Hindlimb muscle (tissue), 1 donor: ENCODE measurements at regions not wholly inside any gene's neighbourhood (a gene's known extent, or its start where the extent isn't known, plus 50 kb on each side); places are given as distances from the start of the nearest gene placed in this dataset.

Source experiments
- DNase-seq: peaks from one replicate; pipeline ENCODE4 v3.0.0-alpha.2; 2013

DNA sequence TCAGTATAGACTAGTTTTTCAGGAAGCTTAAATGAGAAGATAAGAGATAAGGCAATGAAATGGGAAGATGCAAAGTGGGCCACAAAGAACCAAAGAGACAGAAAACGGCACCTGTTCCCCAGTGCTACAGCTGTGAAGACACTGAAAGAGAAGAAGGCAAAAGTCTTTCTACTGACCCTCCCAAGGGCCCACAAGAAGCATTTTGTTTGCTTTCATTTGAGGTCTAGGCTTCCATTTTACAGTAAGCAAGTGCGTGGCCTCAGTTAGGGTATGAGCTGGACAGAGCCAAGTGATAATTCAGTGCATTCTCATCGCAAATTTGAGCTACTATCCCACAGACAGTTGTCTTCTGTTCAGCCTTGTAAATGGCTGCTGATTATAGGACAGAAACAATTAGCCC, 53.4 kb upstream of the STK17B start:
- DNase-seq = no peak

DNA sequence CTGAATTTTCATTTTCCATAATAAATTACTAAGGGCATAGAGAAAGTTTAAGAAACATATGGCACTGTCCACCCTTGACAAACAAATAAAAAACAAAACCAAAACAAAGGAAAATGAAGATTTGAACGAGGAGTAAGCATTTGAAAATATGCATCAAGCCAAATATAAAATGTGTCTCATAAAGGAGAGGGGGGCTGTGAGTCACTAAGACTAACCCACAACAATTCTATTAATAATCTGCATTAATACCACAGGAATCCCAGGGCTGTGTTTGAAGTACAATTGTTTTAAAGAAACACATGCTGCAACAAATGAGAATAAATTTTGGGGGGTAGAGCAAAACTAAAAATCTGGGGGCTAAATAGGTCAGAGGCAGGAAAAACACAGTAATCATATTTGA, 53.8 kb upstream of the STK17B start:
- no peak for DNase-seq

DNA sequence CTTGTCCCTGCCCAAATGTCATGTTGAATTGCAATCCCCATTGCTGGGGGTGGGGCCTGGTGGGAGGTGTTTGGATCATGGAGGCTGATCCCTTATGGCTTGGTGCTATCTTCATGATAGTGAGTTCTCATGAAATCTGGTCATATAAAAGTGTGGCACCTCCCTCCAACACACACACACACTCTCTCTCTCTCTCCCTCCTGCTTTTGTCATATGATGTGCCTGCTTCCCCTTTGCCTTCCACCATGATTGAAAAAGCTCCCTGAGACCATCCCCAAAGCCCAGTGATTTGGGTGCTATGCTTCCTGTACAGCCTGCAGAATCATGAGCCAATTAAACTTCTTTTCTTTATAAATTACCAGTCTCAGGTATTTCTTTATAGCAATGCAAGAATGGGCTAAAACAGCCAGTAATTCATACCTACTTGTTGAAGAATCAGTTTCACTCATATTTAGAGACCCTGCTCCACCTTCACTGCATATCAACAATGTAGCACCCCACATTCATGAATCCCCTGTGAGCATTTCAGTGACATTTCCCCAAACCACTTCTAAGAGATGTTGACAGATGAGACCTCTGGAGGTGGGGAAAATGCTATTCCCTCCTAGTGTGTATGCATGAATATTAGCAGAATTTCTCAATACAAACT, 54.8 kb upstream of the STK17B start:
- no peak for DNase-seq

DNA sequence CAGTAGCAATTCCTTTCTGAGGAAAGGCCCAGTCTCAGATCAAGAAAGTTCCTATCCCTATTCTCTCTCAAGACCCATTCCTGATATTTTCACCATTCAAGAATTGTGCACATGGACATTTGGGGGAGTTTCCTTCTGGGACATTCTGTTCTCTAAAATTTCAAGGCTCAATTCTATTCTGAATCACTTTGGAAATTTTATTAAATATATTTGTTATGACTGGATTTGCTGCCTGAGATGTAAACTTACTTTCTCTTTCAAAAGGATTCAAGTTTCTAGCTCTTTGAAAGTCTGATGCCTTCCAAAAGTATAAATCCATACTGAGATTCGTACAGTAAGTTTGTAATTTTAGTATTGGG, 55.3 kb upstream of the STK17B start:
- DNase-seq = no peak

GRCh38 chr2:196229013-196229412, 57.6 kb upstream of the STK17B start:
- no peak for DNase-seq

- DNase-seq = no peak
Observed at GRCh38 chr2:196230061-196230854, 58.9 kb upstream of the STK17B start.

GRCh38 chr2:196233021-196233804, 61.8 kb upstream of the STK17B start:
- DNase-seq = peak; percentile 35

GRCh38 chr2:196233805-196234475, 62.6 kb upstream of the STK17B start:
- DNase-seq = no peak

DNA sequence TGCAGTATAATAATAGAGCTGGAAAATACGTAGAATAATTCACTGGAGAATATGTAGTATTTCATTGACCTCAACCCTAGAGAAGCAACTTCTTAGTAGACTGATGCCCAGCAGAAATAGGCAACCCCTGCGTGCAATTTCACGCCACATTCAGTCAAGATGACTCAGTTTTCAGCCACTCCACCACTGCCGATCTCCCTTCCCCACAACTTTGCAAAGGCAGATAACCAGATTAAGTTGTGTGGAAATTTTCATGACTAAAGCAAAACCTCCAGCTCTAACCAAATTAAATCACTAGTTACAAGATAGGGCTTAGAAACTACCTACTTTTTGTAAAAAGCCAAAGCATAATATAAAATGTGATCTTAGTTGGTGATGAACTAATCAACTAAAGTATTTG, 63.3 kb upstream of the STK17B start:
- DNase-seq = no peak

DNA sequence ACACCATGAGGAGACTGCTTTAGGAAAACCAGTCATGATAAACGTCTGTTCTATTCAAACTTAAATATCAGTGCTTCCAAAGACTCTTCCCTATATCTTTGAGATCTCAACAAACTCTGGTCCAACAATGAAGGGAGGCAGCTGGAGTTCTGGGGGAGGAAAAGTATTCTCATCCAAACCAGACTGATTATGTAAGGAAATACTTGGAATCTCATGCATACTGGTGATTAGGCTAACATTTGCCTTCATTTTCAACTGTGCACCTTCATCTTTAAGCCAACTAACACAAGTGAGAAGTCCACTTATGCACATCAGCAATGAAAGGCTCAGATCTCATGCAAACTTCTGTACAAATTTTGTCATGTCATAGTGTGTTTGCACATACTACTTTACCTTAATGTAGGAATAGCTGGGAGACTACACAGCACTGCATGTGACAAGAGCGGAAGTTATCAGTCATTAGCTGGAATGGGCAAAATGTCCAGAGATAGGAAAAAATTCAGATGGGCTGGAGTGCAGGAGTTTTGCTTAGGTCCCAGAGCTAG, 67.5 kb upstream of the STK17B start:
- DNase-seq = no peak

- DNase-seq = no peak
Observed at GRCh38 chr2:196239622-196240587, 68.5 kb upstream of the STK17B start.

DNA sequence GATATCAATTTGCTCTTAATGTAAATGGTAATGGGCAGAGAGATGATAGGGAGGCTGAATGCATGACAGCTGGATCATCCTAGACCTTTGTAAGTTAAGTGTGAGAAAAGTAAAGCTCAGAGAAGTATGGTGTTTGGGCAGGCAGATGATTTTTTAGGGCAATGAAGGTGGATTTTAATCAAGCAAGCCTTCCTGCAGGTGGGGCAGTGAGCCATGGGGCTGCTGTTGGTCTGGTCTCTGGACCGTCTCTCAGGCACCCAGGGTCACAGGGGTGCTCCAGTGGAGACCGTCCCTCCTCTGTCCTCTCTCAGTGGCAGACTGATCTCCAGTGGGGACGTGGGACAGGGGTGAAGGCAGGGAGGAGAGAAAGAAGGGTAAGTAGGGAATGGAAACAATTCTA, 69.8 kb upstream of the STK17B start:
- DNase-seq = no peak

DNA sequence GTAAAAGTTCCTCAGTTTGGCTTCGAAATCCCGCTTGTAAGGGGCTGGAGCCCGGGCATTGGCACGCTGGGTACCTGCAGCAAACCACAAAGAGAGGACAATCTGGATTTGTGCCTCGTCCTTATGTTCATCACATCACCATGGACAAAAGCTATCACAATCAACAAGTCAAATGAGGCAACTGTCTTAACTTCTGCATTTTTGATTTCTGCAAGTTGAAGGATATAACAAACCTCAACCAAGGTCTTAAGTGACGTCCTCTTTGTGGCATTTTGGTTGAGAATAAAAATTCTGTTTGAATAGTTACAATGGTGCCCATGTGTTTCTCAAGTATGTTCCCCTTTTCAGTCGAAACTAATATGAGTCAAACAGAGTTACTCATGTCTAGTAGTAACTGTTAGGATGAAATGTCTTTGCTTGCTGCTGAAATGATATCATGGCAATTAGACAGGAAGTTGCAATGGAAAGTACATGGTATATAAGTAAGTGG, 70.8 kb upstream of the STK17B start:
- no peak for DNase-seq

DNA sequence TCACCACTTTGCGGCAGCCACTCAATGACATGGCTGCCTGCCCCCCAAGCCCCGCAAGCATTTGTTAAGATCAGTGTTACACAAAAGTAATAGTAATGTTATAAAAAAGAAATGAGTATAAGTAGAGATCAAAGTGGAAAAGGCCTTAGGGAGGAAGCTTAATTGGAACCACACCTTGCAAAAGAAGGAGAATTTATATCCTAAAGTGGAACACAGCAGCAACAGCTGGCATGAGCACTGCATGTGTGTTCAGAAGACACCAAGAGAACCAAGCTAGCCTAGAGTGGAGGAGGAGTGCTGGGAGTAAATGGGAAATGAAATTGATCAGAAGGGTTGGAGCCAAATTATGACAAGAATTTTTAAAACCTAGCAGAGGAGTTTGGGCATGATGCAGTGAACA, 73.1 kb upstream of the STK17B start:
- DNase-seq = no peak

DNA sequence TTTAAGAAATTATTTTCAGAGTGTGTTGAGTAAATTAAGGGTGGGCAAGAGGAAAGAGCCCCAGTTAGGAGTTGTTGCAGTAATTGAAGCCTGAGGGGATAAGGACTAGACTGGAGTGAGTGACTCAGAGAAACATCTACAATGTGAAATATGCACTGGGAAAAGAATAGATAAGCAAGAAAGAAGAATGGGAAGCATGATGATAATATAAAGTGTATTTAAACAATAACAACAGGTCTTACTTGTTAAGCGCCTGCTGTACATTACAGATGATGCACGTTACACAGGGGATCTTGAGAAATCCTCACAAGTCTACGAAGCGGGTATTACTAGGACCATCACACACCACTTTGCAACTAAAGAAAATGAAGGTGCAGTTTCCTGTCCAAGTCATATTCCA, 73.6 kb upstream of the STK17B start:
- no peak for DNase-seq

GRCh38 chr2:196245378-196246140, 74.2 kb upstream of the STK17B start:
- no peak for DNase-seq

GRCh38 chr2:196247114-196247975, 76.0 kb upstream of the STK17B start:
- DNase-seq = no peak

- no peak for DNase-seq
Observed at GRCh38 chr2:196247976-196248280, 76.5 kb upstream of the STK17B start.

DNA sequence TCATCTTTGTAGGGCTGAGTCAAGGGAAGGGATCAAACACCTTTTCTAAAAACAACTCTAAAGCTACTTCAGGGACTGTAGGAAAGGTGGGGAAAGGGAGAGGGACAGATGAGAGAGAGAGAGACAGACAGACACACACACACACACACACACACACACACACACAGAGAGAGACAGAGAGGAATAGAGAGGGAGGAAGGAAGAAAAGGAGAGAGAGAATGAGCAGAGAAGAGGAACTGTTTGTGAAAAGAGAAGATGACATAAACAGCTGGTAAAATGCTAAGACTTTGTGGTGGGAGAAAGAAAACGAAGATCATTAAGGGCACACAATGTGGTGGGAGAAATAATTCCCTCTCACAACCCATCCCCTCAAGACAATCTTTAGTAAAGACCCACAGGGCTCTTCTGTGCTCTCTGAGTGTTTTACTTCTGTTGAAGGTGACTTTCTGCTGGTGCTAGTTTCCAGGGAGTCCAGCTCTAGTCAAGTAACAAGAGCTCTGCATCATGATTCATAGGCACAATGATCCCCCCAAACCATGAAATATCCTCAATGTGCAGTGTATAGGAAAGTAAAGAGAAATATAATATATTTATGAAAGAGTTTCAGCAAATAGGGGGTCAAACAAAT, 77.2 kb upstream of the STK17B start:
- DNase-seq = no peak
